Heart left ventricle (tissue), 13 donors: ENCODE measurements at regions not wholly inside any gene's neighbourhood (a gene's known extent, or its start where the extent isn't known, plus 50 kb on each side); places are given as distances from the start of the nearest gene placed in this dataset.

ENCODE experiments used
- CTCF ChIP-seq, 12 donors: fragments of 200-600 bp; sonication (generic) in 4 of 12; IDR thresholded peaks; one replicate each; pipeline versions ENCODE4 v1.5.0 to v1.8.0; 2018 to 2022; ENCODE audit warnings: antibody characterized with exemption in 12 of 12, mild to moderate bottlenecking in 5 of 12
- POLR2A ChIP-seq, 2 donors: fragments of 450-650 bp; IDR thresholded peaks; one replicate each; pipeline ENCODE4 v1.6.1; 2017; ENCODE audit warnings: antibody characterized with exemption in 2 of 2, mild to moderate bottlenecking in 2 of 2, moderate library complexity in 2 of 2
- donor health status: ischemic (EF 13 %, LVEDD 7.1; RV severe dilation, severe dysfunction).
- donor health status: DM: no; HTN: yes; CAD: no.
- donor health status: DM: no; HTN: no; CAD: no.
- donor health status: ischemic (EF 25% LVEDD 6.9; RV normal size, moderate dysfunction).
- donor health status: ischemic (EF 25% LVEDD 5.7; RV mildly dilated, moderate dysfunction).
- donor health status: ischemic (EF 35%, LVEDD 5.7; RV mildly dilated, moderate dysfunction).
- donor health status: nonischemic (EF 11% LVEDD 7.7; RV severe dilation, severe dysfunction).
- donor health status: DM: yes; HTN: yes; CAD: no.
- donor health status: PGD.
- donor health status: ischemic (EF 29% LVEDD 5.4; RV normal size, mild dysfunction).
- donor health status: nonischemic (EF 23%, LVEDD 6.1; RV moderate dilation, normal function).

GRCh38 chr13:109651854-109652253 lies 134.5 kb downstream of the IRS2 start:
- TF ChIP-seq CTCF (IDR thresholded peaks at IDR 0.05) (no peak), POLR2A (IDR thresholded peaks at IDR 0.05) (no peak)
